Testis (tissue), 2 donors: ENCODE measurements at regions not wholly inside any gene's neighbourhood (a gene's known extent, or its start where the extent isn't known, plus 50 kb on each side); places are given as distances from the start of the nearest gene placed in this dataset.

Experiments
- CTCF ChIP-seq, 3 experiments: fragments of 450-650 bp in 2 of 3; fragments of 200-600 bp in 1 of 3; sonication (generic) in 1 of 3; IDR thresholded peaks; one replicate each; pipeline ENCODE4 v1.5.1; 2016 to 2019; ENCODE audit warnings: antibody characterized with exemption in 3 of 3, mild to moderate bottlenecking in 2 of 3, moderate library complexity in 1 of 3
- POLR2A ChIP-seq: fragments of 450-650 bp; IDR thresholded peaks from one replicate; pipeline ENCODE4 v1.6.1; 2017; ENCODE audit warnings: antibody characterized with exemption, mild to moderate bottlenecking, moderate library complexity

- TF ChIP-seq POLR2A (no peak), CTCF (IDR thresholded peaks at IDR 0.05) (no peak)
Measured at GRCh38 chr5:163735069-163735468, 229.7 kb downstream of the MAT2B start.
